SK-MEL-5 (cell line): ENCODE measurements at regions not wholly inside any gene's neighbourhood (a gene's known extent, or its start where the extent isn't known, plus 50 kb on each side); places are given as distances from the start of the nearest gene placed in this dataset.

Experiments
- DNase-seq: peaks from one replicate; pipeline ENCODE4 v3.0.0-alpha.2; 2016; ENCODE audit warnings: low read depth, low spot score
- in situ Hi-C: cut with HindIII; loops from 2 replicates; pipeline ENCODE4 v1.10.0; 2016; ENCODE audit warnings: low sequenced_read_pairs, high pct_unique_total_duplicates, low pct_unique_long_range_greater_than_20kb

- no peak for DNase-seq
- in situ Hi-C loops = no loop called here
Observed at GRCh38 chr22:27485842-27486241, 315.7 kb downstream of the MN1 start.

GRCh38 chr22:27487600-27488452 is 313.7 kb downstream of the MN1 start:
- DNase-seq = no peak
- in situ Hi-C loops = no loop called here

- DNase-seq = no peak
Observed at GRCh38 chr22:27488456-27489177, 312.9 kb downstream of the MN1 start.

GRCh38 chr22:27489178-27489675 is 312.3 kb downstream of the MN1 start:
- no peak for DNase-seq

More at GRCh38 chr22:27488456-27489177, 312.9 kb downstream of the MN1 start:
- in situ Hi-C loops = no loop called here

GRCh38 chr22:27490080-27490479 is 311.5 kb downstream of the MN1 start:
- in situ Hi-C loops = no loop called here
- no peak for DNase-seq

More at GRCh38 chr22:27489178-27489675, 312.3 kb downstream of the MN1 start:
- in situ Hi-C loops = no loop called here

GRCh38 chr22:27491888-27492287 is 309.7 kb downstream of the MN1 start:
- in situ Hi-C loops = no loop called here
- DNase-seq = no peak

- DNase-seq = no peak
- in situ Hi-C loops = no loop called here
Observed at GRCh38 chr22:27492566-27493201, 308.9 kb downstream of the MN1 start.

- no peak for DNase-seq
- in situ Hi-C loops = no loop called here
Observed at GRCh38 chr22:27493796-27494195, 307.8 kb downstream of the MN1 start.

GRCh38 chr22:27494785-27495184 is 306.8 kb downstream of the MN1 start:
- in situ Hi-C loops = no loop called here
- DNase-seq = no peak

GRCh38 chr22:27495325-27495724 is 306.2 kb downstream of the MN1 start:
- in situ Hi-C loops = no loop called here
- no peak for DNase-seq

- no peak for DNase-seq
- in situ Hi-C loops = no loop called here
Observed at GRCh38 chr22:27499121-27499520, 302.4 kb downstream of the MN1 start.

- DNase-seq = no peak
- in situ Hi-C loops = no loop called here
Observed at GRCh38 chr22:27501191-27501936, 300.2 kb downstream of the MN1 start.

GRCh38 chr22:27502327-27502726 is 299.2 kb downstream of the MN1 start:
- DNase-seq = no peak
- in situ Hi-C loops = no loop called here

- in situ Hi-C loops = no loop called here
Observed at GRCh38 chr22:27504360-27505253, 296.9 kb downstream of the MN1 start.

GRCh38 chr22:27507111-27507611 is 294.4 kb downstream of the MN1 start:
- no peak for DNase-seq
- in situ Hi-C loops = no loop called here

More at GRCh38 chr22:27504360-27505253, 296.9 kb downstream of the MN1 start:
- DNase-seq = no peak

GRCh38 chr22:27507935-27508526 is 293.5 kb downstream of the MN1 start:
- no peak for DNase-seq
- in situ Hi-C loops = no loop called here
